ENCODE measurements at regions not wholly inside any gene's neighbourhood (a gene's known extent, or its start where the extent isn't known, plus 50 kb on each side); places are given as distances from the start of the nearest gene placed in this dataset.

GRCh38 chr2:173567493-173567892 is 212.8 kb downstream of the CDCA7 start:
- H4K20me1 ChIP-seq (ENCODE audit: control insufficient read depth, insufficient read depth, low read depth, low read length), result no peaks in the 10 kb centered on the region

DNA sequence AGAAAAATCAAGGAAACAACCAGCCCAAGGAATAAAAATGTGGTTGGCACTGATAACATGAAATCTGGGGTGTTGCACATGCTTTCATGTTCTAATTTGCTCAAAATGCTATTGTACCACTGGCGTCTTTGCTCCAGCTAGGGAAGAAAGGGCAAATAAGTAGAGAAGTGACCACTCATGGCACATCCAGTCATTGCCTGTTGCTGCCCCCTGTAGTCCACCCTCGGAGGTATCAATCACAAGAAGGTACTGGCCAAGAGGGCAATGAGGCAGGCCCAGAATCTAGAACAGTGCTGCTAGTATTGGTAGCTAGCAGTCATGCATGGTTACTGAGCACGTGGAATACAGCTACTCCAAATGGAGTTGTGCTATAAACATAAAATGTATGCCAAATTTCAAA is 213.4 kb downstream of the CDCA7 start:
- TF ChIP-seq, protein P1, sequence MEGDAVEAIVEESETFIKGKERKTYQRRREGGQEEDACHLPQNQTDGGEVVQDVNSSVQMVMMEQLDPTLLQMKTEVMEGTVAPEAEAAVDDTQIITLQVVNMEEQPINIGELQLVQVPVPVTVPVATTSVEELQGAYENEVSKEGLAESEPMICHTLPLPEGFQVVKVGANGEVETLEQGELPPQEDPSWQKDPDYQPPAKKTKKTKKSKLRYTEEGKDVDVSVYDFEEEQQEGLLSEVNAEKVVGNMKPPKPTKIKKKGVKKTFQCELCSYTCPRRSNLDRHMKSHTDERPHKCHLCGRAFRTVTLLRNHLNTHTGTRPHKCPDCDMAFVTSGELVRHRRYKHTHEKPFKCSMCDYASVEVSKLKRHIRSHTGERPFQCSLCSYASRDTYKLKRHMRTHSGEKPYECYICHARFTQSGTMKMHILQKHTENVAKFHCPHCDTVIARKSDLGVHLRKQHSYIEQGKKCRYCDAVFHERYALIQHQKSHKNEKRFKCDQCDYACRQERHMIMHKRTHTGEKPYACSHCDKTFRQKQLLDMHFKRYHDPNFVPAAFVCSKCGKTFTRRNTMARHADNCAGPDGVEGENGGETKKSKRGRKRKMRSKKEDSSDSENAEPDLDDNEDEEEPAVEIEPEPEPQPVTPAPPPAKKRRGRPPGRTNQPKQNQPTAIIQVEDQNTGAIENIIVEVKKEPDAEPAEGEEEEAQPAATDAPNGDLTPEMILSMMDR (IDR thresholded peaks at IDR 0.05; ENCODE audit: low read depth, low read length, poor library complexity, severe bottlenecking), result peak; percentile 11
- no peak for TF ChIP-seq EZH2phosphoT487 (IDR thresholded peaks at IDR 0.05; ENCODE audit: borderline replicate concordance, low read length)
- H3K27me3 ChIP-seq (ENCODE audit: control insufficient read depth, low read length), result peaks cover 9% of the 10 kb centered on the region

More at GRCh38 chr2:173567493-173567892, 212.8 kb downstream of the CDCA7 start:
- Histone ChIP-seq H3F3A (ENCODE audit: control insufficient read depth, insufficient read depth) (no peaks in the 10 kb centered on the region), H3K4me3 (ENCODE audit: low read length) (no peak overlapping the region), H3K4me2 (ENCODE audit: low read length) (no peak overlapping the region), H3K9me3 (ENCODE audit: control insufficient read depth, insufficient read depth, low read length) (no peaks in the 10 kb centered on the region), H3K36me3 (ENCODE audit: control insufficient read depth, low read length) (no peaks in the 10 kb centered on the region), H3K4me1 (ENCODE audit: control insufficient read depth, low read length) (no peaks in the 10 kb centered on the region), H3K9me2 (replicated peaks; ENCODE audit: control insufficient read depth, low read length) (no peaks in the 10 kb centered on the region), H3K79me2 (ENCODE audit: control insufficient read depth, low read length) (no peaks in the 10 kb centered on the region), H3K27ac (ENCODE audit: low read depth, low read length) (no peak overlapping the region), H3K27me3 (ENCODE audit: control insufficient read depth, low read length) (peaks cover 9% of the 10 kb centered on the region)
- TF ChIP-seq, protein P1 (IDR thresholded peaks at IDR 0.05; ENCODE audit: low read depth, low read length, poor library complexity, severe bottlenecking), result no peak
- TF ChIP-seq EZH2phosphoT487 (IDR thresholded peaks at IDR 0.05; ENCODE audit: borderline replicate concordance, low read length), result no peak

GRCh38 chr2:173571021-173571821 is 216.5 kb downstream of the CDCA7 start:
- TF ChIP-seq EZH2phosphoT487 (IDR thresholded peaks at IDR 0.05; ENCODE audit: borderline replicate concordance, low read length), result no peak
- TF ChIP-seq, protein P1 (IDR thresholded peaks at IDR 0.05; ENCODE audit: low read depth, low read length, poor library complexity, severe bottlenecking), result peak; percentile 30
- H3F3A ChIP-seq (ENCODE audit: control insufficient read depth, insufficient read depth), result no peaks in the 10 kb centered on the region
- H3K9me3 ChIP-seq (ENCODE audit: control insufficient read depth, insufficient read depth, low read length), result no peaks in the 10 kb centered on the region
- H4K20me1 ChIP-seq (ENCODE audit: control insufficient read depth, insufficient read depth, low read depth, low read length), result no peaks in the 10 kb centered on the region
- H3K27ac ChIP-seq (ENCODE audit: low read depth, low read length), result no peak overlapping the region
- no peaks in the 10 kb centered on the region for H3K79me2 ChIP-seq (ENCODE audit: control insufficient read depth, low read length)
- H3K4me3 ChIP-seq (ENCODE audit: low read length), result no peak overlapping the region
- H3K4me1 ChIP-seq (ENCODE audit: control insufficient read depth, low read length), result no peaks in the 10 kb centered on the region
- peaks cover 9% of the 10 kb centered on the region for H3K27me3 ChIP-seq (ENCODE audit: control insufficient read depth, low read length)
- no peaks in the 10 kb centered on the region for H3K9me2 ChIP-seq (replicated peaks; ENCODE audit: control insufficient read depth, low read length)
- no peak overlapping the region for H3K4me2 ChIP-seq (ENCODE audit: low read length)
- no peaks in the 10 kb centered on the region for H3K36me3 ChIP-seq (ENCODE audit: control insufficient read depth, low read length)

More for the DNA sequence above, 213.4 kb downstream of the CDCA7 start:
- no peaks in the 10 kb centered on the region for H3K36me3 ChIP-seq (ENCODE audit: control insufficient read depth, low read length)
- H3K9me2 ChIP-seq (replicated peaks; ENCODE audit: control insufficient read depth, low read length), result no peaks in the 10 kb centered on the region
- H4K20me1 ChIP-seq (ENCODE audit: control insufficient read depth, insufficient read depth, low read depth, low read length), result no peaks in the 10 kb centered on the region
- H3K4me3 ChIP-seq (ENCODE audit: low read length), result no peak overlapping the region
- no peaks in the 10 kb centered on the region for H3K79me2 ChIP-seq (ENCODE audit: control insufficient read depth, low read length)
- H3K4me2 ChIP-seq (ENCODE audit: low read length), result no peak overlapping the region
- no peaks in the 10 kb centered on the region for H3K9me3 ChIP-seq (ENCODE audit: control insufficient read depth, insufficient read depth, low read length)
- H3K4me1 ChIP-seq (ENCODE audit: control insufficient read depth, low read length), result no peaks in the 10 kb centered on the region
- H3F3A ChIP-seq (ENCODE audit: control insufficient read depth, insufficient read depth), result no peaks in the 10 kb centered on the region
- no peak overlapping the region for H3K27ac ChIP-seq (ENCODE audit: low read depth, low read length)
